HG03432 (cell line): ENCODE measurements at regions not wholly inside any gene's neighbourhood (a gene's known extent, or its start where the extent isn't known, plus 50 kb on each side); places are given as distances from the start of the nearest gene placed in this dataset.

Experiments
- ATAC-seq: cut with Tn5 transposase; IDR thresholded peaks from one replicate; pipeline ENCODE4 v1.9.1; 2021; ENCODE audit warnings: mild to moderate bottlenecking, moderate library complexity; ENCODE audit not compliant: unreplicated experiment

DNA sequence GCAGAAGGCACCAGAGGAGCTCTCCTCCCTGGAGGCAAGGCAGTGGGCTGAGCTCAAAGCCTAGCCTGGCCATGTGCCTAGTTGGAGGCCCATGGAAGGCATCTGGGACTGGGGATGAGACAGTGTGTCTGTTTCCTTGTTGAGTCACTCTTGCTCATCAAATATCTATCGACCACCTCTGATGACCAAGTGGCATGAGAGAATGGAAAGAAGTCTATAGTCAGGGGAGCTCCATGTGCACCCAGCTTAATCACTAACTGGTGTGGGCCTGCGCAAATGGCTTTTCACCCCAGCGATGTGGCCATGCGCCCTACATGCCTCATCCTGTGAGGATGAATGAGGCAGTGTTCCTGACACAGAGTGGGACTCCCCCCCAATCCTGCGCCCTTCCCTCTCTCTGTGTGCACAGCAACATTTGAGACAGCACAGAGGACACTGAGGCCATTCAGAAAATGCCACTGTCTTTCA is 229.9 kb downstream of the RPS24 start:
- ATAC-seq: no peak

DNA sequence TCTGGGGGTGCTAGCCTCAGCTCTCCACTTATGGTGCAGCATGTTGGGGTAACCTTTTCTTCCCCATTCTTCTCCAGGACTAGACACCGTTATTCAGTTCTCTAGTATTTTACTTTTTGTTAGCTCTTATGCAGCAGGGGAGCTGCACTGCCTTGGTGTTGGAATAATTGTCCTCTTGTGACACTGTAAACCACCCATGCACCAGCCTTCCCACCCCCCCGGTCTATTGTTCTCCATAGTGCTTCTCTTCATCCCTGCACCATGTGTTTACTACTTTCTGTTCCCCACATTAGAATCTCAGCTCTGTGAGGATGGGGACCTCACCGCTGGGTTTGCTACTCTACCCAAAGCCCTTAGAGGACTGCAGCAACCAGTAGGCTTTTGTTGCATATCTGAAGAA is 230.7 kb downstream of the RPS24 start:
- no peak for ATAC-seq

DNA sequence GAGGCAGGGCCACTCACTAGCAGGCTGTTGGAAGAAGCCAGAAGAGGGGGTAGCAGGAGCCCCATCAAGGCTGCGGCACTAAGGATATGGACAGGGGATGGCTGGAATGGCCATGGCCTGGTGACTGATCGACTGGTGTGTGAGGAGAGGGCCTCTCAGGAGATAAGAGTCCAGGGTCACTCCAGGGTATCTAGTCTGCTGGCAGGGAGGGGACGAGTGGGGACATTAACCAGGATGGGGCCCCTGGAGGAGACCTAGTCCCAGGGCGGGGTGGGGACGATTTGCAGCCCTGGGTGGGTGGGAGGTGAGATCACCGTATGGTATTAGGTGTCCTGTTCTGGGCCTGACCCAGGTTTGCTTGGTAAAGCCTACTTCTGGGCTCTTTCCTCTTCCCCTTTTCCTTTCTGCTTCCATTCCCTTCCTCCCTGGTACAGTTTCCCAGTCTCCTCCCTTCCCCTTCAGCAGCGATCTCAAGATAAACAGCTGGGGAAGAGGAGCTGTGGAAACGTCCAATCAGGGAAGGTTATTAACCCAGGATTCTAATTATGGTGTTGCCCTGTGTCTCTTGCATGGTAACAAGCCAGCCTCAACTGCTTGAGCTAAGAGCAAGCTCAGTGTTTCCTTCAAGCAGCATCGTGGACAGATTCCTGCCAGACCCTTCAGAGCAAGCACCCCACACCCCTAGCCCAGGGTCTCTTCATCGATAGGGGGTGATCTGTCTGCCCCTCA is 233.2 kb downstream of the RPS24 start:
- no peak for ATAC-seq

- ATAC-seq: no peak
These were observed 233.9 kb downstream of the RPS24 start for GRCh38 chr10:78267598-78267997.

DNA sequence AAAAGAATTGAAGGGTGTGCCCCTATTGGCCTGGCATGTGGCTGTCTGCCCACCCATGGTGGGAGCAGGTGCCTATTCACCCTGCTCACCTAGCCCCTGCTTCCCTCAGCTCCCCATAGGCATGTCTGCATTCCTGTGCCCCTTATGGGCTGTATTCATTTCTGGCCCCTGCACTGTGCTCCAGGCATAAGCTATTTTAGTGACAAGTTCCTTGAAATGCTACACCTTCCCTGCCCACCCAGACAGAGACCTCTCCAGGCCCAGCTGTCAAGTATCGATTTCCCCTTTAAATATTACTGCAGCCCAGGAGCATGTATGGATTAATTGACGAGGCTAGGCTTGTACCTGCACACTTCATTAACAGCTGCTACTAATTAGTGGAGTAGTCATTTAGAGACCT is 235.4 kb downstream of the RPS24 start:
- no peak for ATAC-seq

- no peak for ATAC-seq
These were observed 238.7 kb downstream of the RPS24 start for GRCh38 chr10:78272329-78272728.

GRCh38 chr10:78274491-78274890 is 240.8 kb downstream of the RPS24 start:
- ATAC-seq: no peak

- ATAC-seq: no peak
These were observed 242.5 kb downstream of the RPS24 start for GRCh38 chr10:78276139-78276538.

- ATAC-seq: no peak
These were observed 243.8 kb downstream of the RPS24 start for GRCh38 chr10:78277314-78278057.

DNA sequence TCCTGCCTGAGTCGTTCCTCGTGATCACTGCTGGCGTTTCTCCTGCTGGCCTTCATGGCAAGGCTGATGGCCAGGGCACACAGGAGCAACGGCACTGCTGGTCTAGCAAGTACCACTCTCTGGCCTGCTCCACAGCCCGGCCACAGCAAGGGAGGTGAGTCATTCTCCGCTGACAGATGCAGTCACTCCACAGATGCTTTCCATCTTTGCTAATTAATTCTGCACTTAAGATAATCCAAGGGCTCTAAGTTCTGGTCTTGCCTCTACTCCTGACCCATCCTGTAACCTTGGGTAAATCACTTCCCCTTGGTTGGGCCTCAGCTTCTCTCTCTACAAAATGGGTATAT is 244.4 kb downstream of the RPS24 start:
- no peak for ATAC-seq

- ATAC-seq: no peak
These were observed 246.1 kb downstream of the RPS24 start for GRCh38 chr10:78279756-78280155.

- no peak for ATAC-seq
These were observed 246.9 kb downstream of the RPS24 start for GRCh38 chr10:78280604-78281003.

GRCh38 chr10:78281627-78282026 is 248.0 kb downstream of the RPS24 start:
- ATAC-seq: no peak

DNA sequence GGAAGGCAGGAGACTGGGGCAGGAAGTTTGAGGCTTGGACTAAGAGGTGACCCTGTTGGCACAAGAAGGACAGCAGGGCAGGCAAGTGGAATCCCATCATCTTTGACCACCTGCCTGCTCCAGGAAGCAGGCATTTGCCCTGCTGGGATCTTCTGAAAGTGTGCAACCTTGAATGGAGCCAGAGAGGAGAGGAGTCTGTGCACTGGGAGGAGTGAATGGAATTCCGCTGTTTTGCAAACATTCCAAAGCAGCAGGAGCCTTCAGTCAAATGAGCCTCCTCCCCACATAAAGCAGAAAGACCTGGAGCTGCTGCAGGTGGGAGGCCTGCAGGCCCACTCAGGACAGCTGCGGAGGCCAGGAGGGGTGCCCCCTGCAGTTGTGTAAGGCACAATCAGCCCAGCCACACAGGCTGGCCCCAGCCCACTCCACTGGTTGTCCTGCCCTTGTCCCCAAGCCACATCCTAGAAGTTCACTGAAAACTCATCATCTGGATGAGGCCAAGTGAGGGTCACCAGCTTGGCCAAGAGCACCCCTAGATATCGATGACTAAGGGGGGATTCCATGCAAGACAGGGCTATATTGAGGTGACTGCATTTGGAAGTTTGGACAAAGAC is 249.5 kb downstream of the RPS24 start:
- ATAC-seq: no peak

GRCh38 chr10:78284381-78284780 is 250.7 kb downstream of the RPS24 start:
- no peak for ATAC-seq

DNA sequence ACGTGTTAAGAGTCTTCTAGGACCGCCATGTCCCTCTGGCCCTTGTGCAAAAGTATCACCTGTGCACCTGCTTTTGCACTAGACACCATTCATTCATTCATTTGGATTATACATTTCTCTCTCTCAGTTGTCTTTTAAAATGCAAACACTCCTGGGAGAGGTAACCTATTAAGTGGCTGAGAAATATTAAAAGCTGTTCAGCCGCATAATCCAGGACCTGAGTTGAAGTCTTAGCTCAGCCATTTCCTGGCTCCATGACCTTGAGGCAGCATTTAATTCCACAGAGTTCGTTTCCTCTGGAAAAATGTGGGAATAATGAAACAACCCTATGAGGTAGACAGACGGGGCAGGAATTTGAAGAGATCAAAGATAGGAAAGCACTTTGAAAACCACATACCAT is 251.6 kb downstream of the RPS24 start:
- no peak for ATAC-seq

- ATAC-seq: no peak
These were observed 252.5 kb downstream of the RPS24 start for GRCh38 chr10:78286186-78286585.

DNA sequence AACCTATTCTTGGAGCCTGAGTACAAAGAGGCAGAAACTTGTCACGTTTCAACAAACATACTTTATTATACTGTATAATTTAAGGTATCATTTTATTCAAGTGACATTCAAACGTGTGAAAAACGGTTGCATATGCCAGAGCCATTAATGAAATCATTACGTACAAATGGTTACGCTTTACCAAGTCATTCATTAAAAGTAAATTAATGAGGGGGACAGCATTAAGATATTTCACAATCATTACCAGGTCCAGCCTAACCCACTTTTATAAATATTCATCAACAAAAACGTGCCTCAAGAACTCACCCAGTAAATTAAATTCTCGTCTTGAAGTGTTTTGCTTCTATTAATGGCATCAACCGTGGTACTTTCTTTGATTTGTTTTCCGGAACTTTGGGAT is 253.0 kb downstream of the RPS24 start:
- ATAC-seq: no peak

- no peak for ATAC-seq
These were observed 254.0 kb downstream of the RPS24 start for GRCh38 chr10:78287618-78288017.

DNA sequence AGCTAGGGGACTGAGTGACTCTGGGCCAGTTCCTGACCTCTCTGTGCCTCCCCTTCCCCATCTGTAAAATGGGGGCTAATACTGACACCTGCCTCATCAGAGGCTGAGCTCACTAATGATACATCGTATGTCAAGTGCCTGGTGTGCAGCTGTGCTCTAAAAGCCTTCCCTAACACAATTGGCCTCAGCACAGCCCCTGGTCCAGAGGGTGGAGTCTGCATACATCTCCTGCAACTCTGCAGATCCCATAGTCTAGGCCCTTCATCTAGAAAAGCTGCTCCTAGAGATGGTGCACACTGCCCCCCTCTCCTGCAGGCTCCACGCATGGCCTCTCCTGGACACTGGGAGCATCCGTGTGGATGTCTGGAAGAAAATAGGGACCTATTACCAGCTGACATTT is 255.0 kb downstream of the RPS24 start:
- ATAC-seq: no peak

- no peak for ATAC-seq
These were observed 256.6 kb downstream of the RPS24 start for GRCh38 chr10:78290131-78290750.

DNA sequence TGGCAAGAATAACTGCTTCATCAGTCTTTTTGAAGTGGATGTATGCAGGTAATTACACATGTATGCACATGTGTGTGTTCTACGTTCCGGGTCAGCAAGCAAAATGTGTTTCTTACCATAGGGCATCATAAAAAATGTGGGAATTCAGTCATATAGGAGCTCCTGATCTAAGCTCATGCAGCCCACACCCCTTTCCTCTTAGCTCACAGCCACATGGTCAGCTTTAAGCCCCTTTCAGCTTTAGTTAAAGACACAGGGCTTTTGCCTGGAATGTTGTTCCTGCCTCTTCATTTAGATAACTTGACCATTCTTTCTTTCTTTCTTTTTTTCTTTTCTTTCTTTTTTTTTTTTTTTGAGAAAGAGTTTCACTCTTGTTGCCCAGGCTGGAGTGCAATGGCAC is 258.1 kb downstream of the RPS24 start:
- ATAC-seq: no peak
